ENCODE measurements at regions not wholly inside any gene's neighbourhood (a gene's known extent, or its start where the extent isn't known, plus 50 kb on each side); places are given as distances from the start of the nearest gene placed in this dataset.

- Histone ChIP-seq H2AFZ (ENCODE audit: low read length) (no peak overlapping the region), H3K27ac (ENCODE audit: low read length) (no peak overlapping the region), H3K27me3 (ENCODE audit: low read length) (no peaks in the 10 kb centered on the region), H3K9me3 (ENCODE audit: low read length) (no peaks in the 10 kb centered on the region), H3F3A (ENCODE audit: low read length, unreplicated experiment) (no peaks in the 10 kb centered on the region), H3K9me2 (replicated peaks; ENCODE audit: low read length) (no peaks in the 10 kb centered on the region), H3K79me2 (ENCODE audit: low read length) (no peaks in the 10 kb centered on the region), H3K4me3 (ENCODE audit: low read length) (no peak overlapping the region), H3K9ac (ENCODE audit: low read length) (no peak overlapping the region), H3K4me1 (ENCODE audit: insufficient read depth, low read length) (no peaks in the 10 kb centered on the region), H4K20me1 (ENCODE audit: low read length) (no peaks in the 10 kb centered on the region), H3K4me2 (ENCODE audit: low read length) (no peak overlapping the region), H3K36me3 (ENCODE audit: low read depth, low read length) (no peaks in the 10 kb centered on the region)
- no TSS peak for BruUV-seq (replicated peaks)
- ATAC-seq (no peak), DNase-seq (no peak)
- CTCF ChIA-PET: no interaction called here
- POLR2A ChIA-PET (ENCODE audit: unreplicated experiment): no interaction called here
- TF ChIP-seq, protein P1, sequence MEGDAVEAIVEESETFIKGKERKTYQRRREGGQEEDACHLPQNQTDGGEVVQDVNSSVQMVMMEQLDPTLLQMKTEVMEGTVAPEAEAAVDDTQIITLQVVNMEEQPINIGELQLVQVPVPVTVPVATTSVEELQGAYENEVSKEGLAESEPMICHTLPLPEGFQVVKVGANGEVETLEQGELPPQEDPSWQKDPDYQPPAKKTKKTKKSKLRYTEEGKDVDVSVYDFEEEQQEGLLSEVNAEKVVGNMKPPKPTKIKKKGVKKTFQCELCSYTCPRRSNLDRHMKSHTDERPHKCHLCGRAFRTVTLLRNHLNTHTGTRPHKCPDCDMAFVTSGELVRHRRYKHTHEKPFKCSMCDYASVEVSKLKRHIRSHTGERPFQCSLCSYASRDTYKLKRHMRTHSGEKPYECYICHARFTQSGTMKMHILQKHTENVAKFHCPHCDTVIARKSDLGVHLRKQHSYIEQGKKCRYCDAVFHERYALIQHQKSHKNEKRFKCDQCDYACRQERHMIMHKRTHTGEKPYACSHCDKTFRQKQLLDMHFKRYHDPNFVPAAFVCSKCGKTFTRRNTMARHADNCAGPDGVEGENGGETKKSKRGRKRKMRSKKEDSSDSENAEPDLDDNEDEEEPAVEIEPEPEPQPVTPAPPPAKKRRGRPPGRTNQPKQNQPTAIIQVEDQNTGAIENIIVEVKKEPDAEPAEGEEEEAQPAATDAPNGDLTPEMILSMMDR (conservative IDR thresholded peaks at IDR 0.05; ENCODE audit: low read depth, low read length): no peak
- no peak for TF ChIP-seq EZH2phosphoT487 (IDR thresholded peaks at IDR 0.05; ENCODE audit: borderline replicate concordance, low read length)
- intact Hi-C loops (cut with micrococcal nuclease): no loop called here
These were observed 211.0 kb downstream of the IPO8 start for GRCh38 chr12:30484658-30485057.

GRCh38 chr12:30482650-30483049, 213.0 kb downstream of the IPO8 start:
- Histone ChIP-seq H3K9me2 (replicated peaks; ENCODE audit: low read length) (no peaks in the 10 kb centered on the region), H3F3A (ENCODE audit: low read length, unreplicated experiment) (no peaks in the 10 kb centered on the region), H3K4me1 (ENCODE audit: insufficient read depth, low read length) (no peaks in the 10 kb centered on the region), H3K79me2 (ENCODE audit: low read length) (no peaks in the 10 kb centered on the region), H2AFZ (ENCODE audit: low read length) (no peak overlapping the region), H3K9me3 (ENCODE audit: low read length) (no peaks in the 10 kb centered on the region), H3K4me2 (ENCODE audit: low read length) (no peak overlapping the region), H3K27ac (ENCODE audit: low read length) (no peak overlapping the region), H3K4me3 (ENCODE audit: low read length) (no peak overlapping the region), H3K27me3 (ENCODE audit: low read length) (no peaks in the 10 kb centered on the region), H4K20me1 (ENCODE audit: low read length) (no peaks in the 10 kb centered on the region), H3K9ac (ENCODE audit: low read length) (no peak overlapping the region), H3K36me3 (ENCODE audit: low read depth, low read length) (no peaks in the 10 kb centered on the region)
- ChIA-PET CTCF (no interaction called here), POLR2A (ENCODE audit: unreplicated experiment) (no interaction called here)
- intact Hi-C loops (cut with micrococcal nuclease): no loop called here
- ATAC-seq: no peak
- no peak for DNase-seq
- BruUV-seq (replicated peaks): no TSS peak
- TF ChIP-seq EZH2phosphoT487 (IDR thresholded peaks at IDR 0.05; ENCODE audit: borderline replicate concordance, low read length) (no peak), EZH2 (IDR thresholded peaks at IDR 0.05; ENCODE audit: low read length, unreplicated experiment) (no peak)
- TF ChIP-seq, protein P1 (conservative IDR thresholded peaks at IDR 0.05; ENCODE audit: low read depth, low read length): no peak

GRCh38 chr12:30473274-30473673, 222.4 kb downstream of the IPO8 start:
- ATAC-seq (no peak), DNase-seq (no peak)
- POLR2A ChIA-PET (ENCODE audit: unreplicated experiment): no interaction called here
- H3K36me3 ChIP-seq (ENCODE audit: low read depth, low read length): no peaks in the 10 kb centered on the region
- no TSS peak for BruUV-seq (replicated peaks)
- H3K9me3 ChIP-seq (ENCODE audit: low read length): no peaks in the 10 kb centered on the region
- H3K4me2 ChIP-seq (ENCODE audit: low read length): no peak overlapping the region
- no peak overlapping the region for H3K4me3 ChIP-seq (ENCODE audit: low read length)
- CTCF ChIA-PET: no interaction called here
- H4K20me1 ChIP-seq (ENCODE audit: low read length): no peaks in the 10 kb centered on the region
- intact Hi-C loops (cut with micrococcal nuclease): no loop called here
- no peaks in the 10 kb centered on the region for H3K4me1 ChIP-seq (ENCODE audit: insufficient read depth, low read length)
- no peaks in the 10 kb centered on the region for H3K79me2 ChIP-seq (ENCODE audit: low read length)
- no peaks in the 10 kb centered on the region for H3K9me2 ChIP-seq (replicated peaks; ENCODE audit: low read length)
- H3K27me3 ChIP-seq (ENCODE audit: low read length): no peaks in the 10 kb centered on the region
- no peak overlapping the region for H2AFZ ChIP-seq (ENCODE audit: low read length)
- no peak overlapping the region for H3K27ac ChIP-seq (ENCODE audit: low read length)
- no peaks in the 10 kb centered on the region for H3F3A ChIP-seq (ENCODE audit: low read length, unreplicated experiment)
- TF ChIP-seq, protein P1 (conservative IDR thresholded peaks at IDR 0.05; ENCODE audit: low read depth, low read length): no peak
- TF ChIP-seq EZH2phosphoT487 (IDR thresholded peaks at IDR 0.05; ENCODE audit: borderline replicate concordance, low read length): no peak
- H3K9ac ChIP-seq (ENCODE audit: low read length): no peak overlapping the region
